Ascending aorta (tissue), 2 donors: ENCODE measurements at regions not wholly inside any gene's neighbourhood (a gene's known extent, or its start where the extent isn't known, plus 50 kb on each side); places are given as distances from the start of the nearest gene placed in this dataset.

Source experiments
- DNase-seq, 2 donors: peaks; one replicate each; pipeline ENCODE4 v3.0.0-alpha.2; 2019; ENCODE audit warnings: low spot score in 2 of 2
- H3K27ac ChIP-seq, 2 donors: fragments of 200-600 bp; sonication (generic); one replicate each; pipeline ENCODE4 v1.5.1; 2016 to 2017; ENCODE audit warnings: mild to moderate bottlenecking in 1 of 2
- H3K27me3 ChIP-seq: fragments of 200-600 bp; sonication (generic); one replicate; pipeline ENCODE4 v1.5.1; 2017
- H3K36me3 ChIP-seq, 2 donors: fragments of 200-600 bp; sonication (generic); one replicate each; pipeline ENCODE4 v1.5.1; 2016
- H3K4me1 ChIP-seq, 2 donors: fragments of 200-600 bp; sonication (generic); one replicate each; pipeline ENCODE4 v1.5.1; 2016 to 2017; ENCODE audit warnings: mild to moderate bottlenecking in 1 of 2
- H3K4me3 ChIP-seq, 2 donors: fragments of 200-600 bp; sonication (generic); one replicate each; pipeline ENCODE4 v1.5.1; 2016 to 2017; ENCODE audit warnings: mild to moderate bottlenecking in 1 of 2
- H3K9me3 ChIP-seq, 2 donors: fragments of 200-600 bp; sonication (generic); one replicate each; pipeline ENCODE4 v1.5.1; 2016
- intact Hi-C: fragments of 100-400 bp; cut with DNase I; formaldehyde crosslinking; loops from one replicate; pipeline ENCODE4 v1.15.1; 2023
- TF ChIP-seq, protein P1 (sequence below), 3 experiments: fragments of 200-600 bp in 2 of 3; fragments of 450-650 bp in 1 of 3; sonication (generic) in 2 of 3; IDR thresholded peaks; one replicate each; pipeline ENCODE4 v1.5.1; 2016 to 2019; ENCODE audit warnings: antibody characterized with exemption in 3 of 3, mild to moderate bottlenecking in 1 of 3, moderate library complexity in 1 of 3

DNA sequence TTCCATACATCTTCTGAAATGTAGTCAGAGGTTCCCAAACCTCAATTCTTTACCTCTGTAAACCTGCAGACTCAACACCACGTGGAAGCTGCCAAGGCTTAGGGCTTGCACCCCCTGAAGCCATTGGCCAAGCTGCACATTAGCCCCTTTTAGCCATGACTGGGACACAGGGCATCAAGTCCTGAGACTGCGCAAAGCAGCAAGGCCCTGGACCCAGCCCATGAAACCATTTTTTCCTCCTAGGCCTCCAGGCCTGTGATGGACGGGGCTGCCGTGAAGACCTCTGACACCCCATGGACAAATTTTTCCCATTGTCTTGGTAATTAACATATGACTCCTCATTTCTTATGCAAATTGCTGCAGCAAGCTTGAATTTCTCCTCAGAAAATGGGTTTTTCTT is 727.8 kb downstream of the C6orf118 start:
- intact Hi-C loops, result no loop called here
- H3K4me3 ChIP-seq, result no peak overlapping the region
- H3K27ac ChIP-seq, result no peak overlapping the region
- H3K27me3 ChIP-seq, result no peaks in the 10 kb centered on the region
- DNase-seq, result no peak
- H3K4me1 ChIP-seq, result no peaks in the 10 kb centered on the region
- no peaks in the 10 kb centered on the region for H3K36me3 ChIP-seq
- TF ChIP-seq, protein P1, sequence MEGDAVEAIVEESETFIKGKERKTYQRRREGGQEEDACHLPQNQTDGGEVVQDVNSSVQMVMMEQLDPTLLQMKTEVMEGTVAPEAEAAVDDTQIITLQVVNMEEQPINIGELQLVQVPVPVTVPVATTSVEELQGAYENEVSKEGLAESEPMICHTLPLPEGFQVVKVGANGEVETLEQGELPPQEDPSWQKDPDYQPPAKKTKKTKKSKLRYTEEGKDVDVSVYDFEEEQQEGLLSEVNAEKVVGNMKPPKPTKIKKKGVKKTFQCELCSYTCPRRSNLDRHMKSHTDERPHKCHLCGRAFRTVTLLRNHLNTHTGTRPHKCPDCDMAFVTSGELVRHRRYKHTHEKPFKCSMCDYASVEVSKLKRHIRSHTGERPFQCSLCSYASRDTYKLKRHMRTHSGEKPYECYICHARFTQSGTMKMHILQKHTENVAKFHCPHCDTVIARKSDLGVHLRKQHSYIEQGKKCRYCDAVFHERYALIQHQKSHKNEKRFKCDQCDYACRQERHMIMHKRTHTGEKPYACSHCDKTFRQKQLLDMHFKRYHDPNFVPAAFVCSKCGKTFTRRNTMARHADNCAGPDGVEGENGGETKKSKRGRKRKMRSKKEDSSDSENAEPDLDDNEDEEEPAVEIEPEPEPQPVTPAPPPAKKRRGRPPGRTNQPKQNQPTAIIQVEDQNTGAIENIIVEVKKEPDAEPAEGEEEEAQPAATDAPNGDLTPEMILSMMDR (IDR thresholded peaks at IDR 0.05), result no peak
- H3K9me3 ChIP-seq, result no peaks in the 10 kb centered on the region

DNA sequence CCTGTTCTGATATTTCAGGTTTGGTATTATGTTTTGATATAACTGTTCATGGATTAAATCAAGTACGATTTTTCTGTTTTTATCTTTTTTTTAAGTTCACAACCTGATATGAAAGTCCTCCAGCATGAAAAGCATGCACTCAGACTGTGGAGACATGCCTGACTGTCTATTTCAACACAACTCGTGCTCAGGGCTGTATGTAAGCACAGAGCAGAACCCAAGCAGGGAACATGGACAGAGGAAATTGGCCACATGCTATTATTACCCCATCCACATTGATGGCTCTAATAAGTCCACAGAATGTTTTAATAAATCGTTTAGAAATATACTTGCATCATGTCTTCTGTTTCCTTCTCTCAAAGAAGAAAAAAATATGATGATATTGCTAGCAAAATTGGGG is 730.4 kb downstream of the C6orf118 start:
- intact Hi-C loops, result no loop called here
- DNase-seq, result no peak
- TF ChIP-seq, protein P1 (IDR thresholded peaks at IDR 0.05), result no peak
- Histone ChIP-seq H3K4me1 (no peaks in the 10 kb centered on the region), H3K27ac (no peak overlapping the region), H3K27me3 (no peaks in the 10 kb centered on the region), H3K9me3 (no peaks in the 10 kb centered on the region), H3K36me3 (no peaks in the 10 kb centered on the region), H3K4me3 (no peak overlapping the region)

DNA sequence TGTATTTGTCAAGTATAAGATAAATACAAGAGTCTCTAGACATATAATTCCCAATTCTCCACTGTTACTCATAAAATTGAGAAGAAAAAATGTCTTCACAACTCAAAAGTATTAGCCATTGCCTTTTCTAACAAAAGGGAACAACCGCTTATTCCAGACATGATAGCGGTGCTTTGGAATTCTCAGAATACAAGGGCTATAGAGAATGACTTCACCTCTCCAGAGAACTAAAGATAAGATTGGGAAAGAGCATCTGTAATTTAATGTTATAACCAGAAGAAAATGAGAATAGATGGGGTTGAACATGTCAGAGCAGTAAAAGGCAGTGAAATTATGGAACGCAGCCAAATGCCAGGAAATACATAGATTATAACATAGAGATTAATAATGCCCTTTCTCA is 730.8 kb downstream of the C6orf118 start:
- DNase-seq, result no peak
- TF ChIP-seq, protein P1 (IDR thresholded peaks at IDR 0.05), result no peak
- no peaks in the 10 kb centered on the region for H3K4me1 ChIP-seq
- no peaks in the 10 kb centered on the region for H3K27me3 ChIP-seq
- intact Hi-C loops, result no loop called here
- no peaks in the 10 kb centered on the region for H3K36me3 ChIP-seq
- H3K4me3 ChIP-seq, result no peak overlapping the region
- H3K27ac ChIP-seq, result no peak overlapping the region
- no peaks in the 10 kb centered on the region for H3K9me3 ChIP-seq

DNA sequence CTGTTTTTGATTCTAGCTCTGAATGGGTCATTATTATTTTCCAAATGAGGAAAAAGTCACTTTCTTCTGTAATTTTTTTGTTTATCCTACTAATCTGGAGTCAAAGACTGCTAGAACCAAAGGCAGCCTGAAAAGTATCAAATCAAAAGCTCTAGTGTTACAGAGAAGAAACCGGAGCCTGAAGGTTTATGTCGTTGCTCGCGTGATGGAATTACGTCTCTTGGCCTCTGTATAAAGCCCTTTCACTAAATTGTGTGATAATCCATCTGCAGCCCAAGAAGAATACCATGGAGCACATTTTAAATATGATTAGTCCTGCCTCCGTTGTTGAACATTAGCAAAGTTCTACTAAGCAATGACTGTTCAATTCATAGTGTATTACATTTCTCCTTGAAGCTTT is 738.6 kb downstream of the C6orf118 start:
- no peaks in the 10 kb centered on the region for H3K27me3 ChIP-seq
- H3K9me3 ChIP-seq, result no peaks in the 10 kb centered on the region
- no peaks in the 10 kb centered on the region for H3K4me1 ChIP-seq
- DNase-seq, result no peak
- H3K27ac ChIP-seq, result no peak overlapping the region
- H3K4me3 ChIP-seq, result no peak overlapping the region
- TF ChIP-seq, protein P1 (IDR thresholded peaks at IDR 0.05), result no peak
- intact Hi-C loops, result no loop called here
- H3K36me3 ChIP-seq, result no peaks in the 10 kb centered on the region

DNA sequence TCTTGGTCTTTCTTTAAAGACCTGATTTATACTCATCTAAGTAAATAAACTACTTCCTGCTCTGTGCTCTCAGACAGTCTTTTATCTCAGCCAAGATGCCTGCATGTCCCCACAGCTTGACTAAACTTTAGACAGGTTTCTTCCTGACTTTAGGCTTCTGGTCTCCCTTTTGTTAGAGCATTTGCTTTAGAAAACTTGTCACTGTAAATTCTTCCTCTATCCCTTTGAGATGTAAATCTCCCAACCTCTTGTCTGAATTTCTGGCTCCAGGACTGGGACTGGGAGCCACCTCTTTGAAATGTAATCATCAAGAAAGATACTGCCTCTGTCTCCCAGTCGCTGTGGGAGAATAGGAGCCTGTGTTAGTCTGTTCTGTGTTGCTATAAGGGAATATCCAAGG is 739.9 kb downstream of the C6orf118 start:
- no peaks in the 10 kb centered on the region for H3K36me3 ChIP-seq
- intact Hi-C loops, result no loop called here

DNA sequence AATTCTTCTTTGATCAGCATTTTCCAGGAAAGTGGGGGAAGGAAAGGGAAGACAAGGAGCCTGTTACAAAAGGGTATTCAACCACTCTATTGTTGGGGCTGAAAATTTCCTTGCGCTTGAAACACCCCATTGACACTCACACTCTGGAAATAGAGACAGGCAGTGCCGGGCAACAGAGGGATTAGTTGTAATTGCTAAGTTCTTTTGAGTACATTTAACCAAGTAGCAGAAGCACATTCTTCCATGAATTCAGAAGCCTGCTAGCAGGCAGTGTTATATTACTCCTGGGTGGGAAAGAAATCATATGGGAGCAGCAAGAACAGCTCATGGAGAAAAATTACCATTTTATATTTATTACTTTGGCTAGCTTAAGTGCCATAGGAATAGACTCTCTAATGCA is 745.5 kb downstream of the C6orf118 start:
- DNase-seq, result no peak
- Histone ChIP-seq H3K36me3 (no peaks in the 10 kb centered on the region), H3K9me3 (no peaks in the 10 kb centered on the region), H3K27ac (no peak overlapping the region), H3K4me3 (no peak overlapping the region), H3K27me3 (no peaks in the 10 kb centered on the region), H3K4me1 (no peaks in the 10 kb centered on the region)
- TF ChIP-seq, protein P1 (IDR thresholded peaks at IDR 0.05), result no peak
- intact Hi-C loops, result no loop called here

More for the DNA sequence above, 739.9 kb downstream of the C6orf118 start:
- no peaks in the 10 kb centered on the region for H3K27me3 ChIP-seq
- no peaks in the 10 kb centered on the region for H3K4me1 ChIP-seq
- H3K4me3 ChIP-seq, result no peak overlapping the region
- no peaks in the 10 kb centered on the region for H3K9me3 ChIP-seq
- no peak for DNase-seq
- TF ChIP-seq, protein P1 (IDR thresholded peaks at IDR 0.05), result no peak
- H3K27ac ChIP-seq, result no peak overlapping the region
